ENCODE measurements at regions not wholly inside any gene's neighbourhood (a gene's known extent, or its start where the extent isn't known, plus 50 kb on each side); places are given as distances from the start of the nearest gene placed in this dataset.

- DNase-seq = no peak
Observed at GRCh38 chr12:114998118-114998749, 314.3 kb upstream of the TBX3 start.

GRCh38 chr12:114996382-114996781 is 312.4 kb upstream of the TBX3 start:
- no peak for DNase-seq

- no peak for DNase-seq
Observed at GRCh38 chr12:114995891-114996290, 311.9 kb upstream of the TBX3 start.

- DNase-seq = no peak
Observed at GRCh38 chr12:114993165-114993564, 309.2 kb upstream of the TBX3 start.

GRCh38 chr12:114992443-114992842 is 308.5 kb upstream of the TBX3 start:
- DNase-seq = no peak

GRCh38 chr12:114990381-114990780 is 306.4 kb upstream of the TBX3 start:
- DNase-seq = no peak

- DNase-seq = no peak
Observed at GRCh38 chr12:114986849-114987248, 302.9 kb upstream of the TBX3 start.

- no peak for DNase-seq
Observed at GRCh38 chr12:114986178-114986714, 302.3 kb upstream of the TBX3 start.

GRCh38 chr12:114984634-114985061 is 300.7 kb upstream of the TBX3 start:
- DNase-seq = no peak

GRCh38 chr12:114982760-114983159 is 298.8 kb upstream of the TBX3 start:
- DNase-seq = no peak

- DNase-seq = no peak
Observed at GRCh38 chr12:114981036-114981435, 297.1 kb upstream of the TBX3 start.

- DNase-seq = no peak
Observed at GRCh38 chr12:114976959-114977358, 293.0 kb upstream of the TBX3 start.

- DNase-seq = no peak
Observed at GRCh38 chr12:114976372-114976771, 292.4 kb upstream of the TBX3 start.

GRCh38 chr12:114975640-114976310 is 291.8 kb upstream of the TBX3 start:
- DNase-seq = no peak

- DNase-seq = no peak
Observed at GRCh38 chr12:114974826-114975639, 291.1 kb upstream of the TBX3 start.

- DNase-seq = no peak
Observed at GRCh38 chr12:114974333-114974732, 290.4 kb upstream of the TBX3 start.

- DNase-seq = no peak
Observed at GRCh38 chr12:114968727-114969126, 284.8 kb upstream of the TBX3 start.

GRCh38 chr12:114967151-114967550 is 283.2 kb upstream of the TBX3 start:
- no peak for DNase-seq

- no peak for DNase-seq
Observed at GRCh38 chr12:114964841-114965240, 280.9 kb upstream of the TBX3 start.

GRCh38 chr12:114963846-114964245 is 279.9 kb upstream of the TBX3 start:
- no peak for DNase-seq

- no peak for DNase-seq
Observed at GRCh38 chr12:114961491-114961890, 277.5 kb upstream of the TBX3 start.

- no peak for DNase-seq
Observed at GRCh38 chr12:114958538-114958937, 274.6 kb upstream of the TBX3 start.

GRCh38 chr12:114957225-114957624 is 273.2 kb upstream of the TBX3 start:
- no peak for DNase-seq
